GM12874 (cell line): ENCODE measurements at regions not wholly inside any gene's neighbourhood (a gene's known extent, or its start where the extent isn't known, plus 50 kb on each side); places are given as distances from the start of the nearest gene placed in this dataset.

ENCODE experiments used
- CTCF ChIP-seq: IDR thresholded peaks from 2 replicates; pipeline ENCODE4 v1.5.1; 2011; ENCODE audit warnings: low read depth, mild to moderate bottlenecking, control low read depth, low read length, moderate library complexity; ENCODE audit not compliant: insufficient read depth

GRCh38 chr9:126155756-126156664, 170.6 kb upstream of the MVB12B start:
- TF ChIP-seq CTCF, result no peak

- TF ChIP-seq CTCF, result no peak
Measured at GRCh38 chr9:126156898-126157297, 169.7 kb upstream of the MVB12B start.

- no peak for TF ChIP-seq CTCF
Measured at GRCh38 chr9:126157423-126157822, 169.2 kb upstream of the MVB12B start.

- TF ChIP-seq CTCF, result no peak
Measured at GRCh38 chr9:126157826-126158587, 168.6 kb upstream of the MVB12B start.

- no peak for TF ChIP-seq CTCF
Measured at GRCh38 chr9:126158588-126159429, 167.8 kb upstream of the MVB12B start.

GRCh38 chr9:126159430-126160060, 167.1 kb upstream of the MVB12B start:
- no peak for TF ChIP-seq CTCF
